Natural killer cell (primary cell): ENCODE measurements at regions not wholly inside any gene's neighbourhood (a gene's known extent, or its start where the extent isn't known, plus 50 kb on each side); places are given as distances from the start of the nearest gene placed in this dataset.
A peak's percentile ranks its signal among the peaks of the same experiment; 100 is the strongest.

ENCODE experiments used
- ATAC-seq, 3 donors: fragments of 150-1000 bp in 2 of 3; fragments of 200-7000 bp in 1 of 3; cut with Tn5 transposase; 1 replicate in 1 of 3; 2 replicates in 2 of 3; pipeline ENCODE4 v1.10.0; 2021; ENCODE audit warnings: mild to moderate bottlenecking in 2 of 3, moderate library complexity in 2 of 3
- DNase-seq, 2 donors: peaks; one replicate each; pipeline versions ENCODE4 v3.0.0 to v3.0.0-alpha.2; 2013 to 2021; ENCODE audit warnings: mixed read lengths in 1 of 2
- H3K27ac ChIP-seq: one replicate; pipeline ENCODE4 v1.5.1; 2013; ENCODE audit warnings: mild to moderate bottlenecking, low read length
- H3K27me3 ChIP-seq: one replicate; pipeline ENCODE4 v1.6.1; 2013; ENCODE audit warnings: low read length; ENCODE audit not compliant: control insufficient read depth, insufficient read depth
- H3K36me3 ChIP-seq: one replicate; pipeline ENCODE4 v1.6.1; 2013; ENCODE audit warnings: low read length; ENCODE audit not compliant: control insufficient read depth, insufficient read depth
- H3K4me1 ChIP-seq: one replicate; pipeline ENCODE4 v1.6.1; 2013; ENCODE audit warnings: low read length; ENCODE audit not compliant: control insufficient read depth, insufficient read depth
- H3K4me3 ChIP-seq: one replicate; pipeline ENCODE4 v1.5.1; 2013; ENCODE audit warnings: low read length
- H3K9me3 ChIP-seq: one replicate; pipeline ENCODE4 v1.6.1; 2013; ENCODE audit warnings: low read length; ENCODE audit not compliant: control insufficient read depth, insufficient read depth
- H3K27ac Mint-ChIP-seq, 2 donors: one replicate each; pipeline ENCODE4 v1.8.0; 2022; ENCODE audit warnings: mild to moderate bottlenecking in 2 of 2, mixed read lengths in 2 of 2, moderate library complexity in 1 of 2
- H3K27me3 Mint-ChIP-seq, 2 donors: one replicate each; pipeline ENCODE4 v1.8.0; 2022; ENCODE audit warnings: low read depth in 2 of 2, mixed read lengths in 2 of 2
- H3K36me3 Mint-ChIP-seq: one replicate; pipeline ENCODE4 v1.8.0; 2022; ENCODE audit warnings: mixed read lengths
- H3K4me1 Mint-ChIP-seq, 2 donors: one replicate each; pipeline ENCODE4 v1.8.0; 2022; ENCODE audit warnings: mixed read lengths in 2 of 2
- H3K4me3 Mint-ChIP-seq: one replicate; pipeline ENCODE4 v1.8.0; 2022; ENCODE audit warnings: mild to moderate bottlenecking, moderate library complexity, mixed read lengths
- H3K9me3 Mint-ChIP-seq, 2 donors: one replicate each; pipeline ENCODE4 v1.8.0; 2022; ENCODE audit warnings: mixed read lengths in 2 of 2
- WGBS: methylation state at CpG from one replicate; pipeline ENCODE4 v1.1.7; 2013; ENCODE audit warnings: missing lambda C conversion rate; ENCODE audit not compliant: insufficient coverage; 5-methylcytosine and 5-hydroxymethylcytosine counted together
- intact Hi-C: fragments of 100-400 bp; cut with micrococcal nuclease; formaldehyde crosslinking; loops from one replicate; pipeline ENCODE4 v1.14.2; 2022
- TF ChIP-seq, protein P1 (sequence below): fragments of 200-600 bp; IDR thresholded peaks from one replicate; pipeline ENCODE4 v1.8.0; 2022; ENCODE audit warnings: antibody characterized with exemption

- no peaks in the 10 kb centered on the region for H3K9me3 Mint-ChIP-seq
- TF ChIP-seq, protein P1, sequence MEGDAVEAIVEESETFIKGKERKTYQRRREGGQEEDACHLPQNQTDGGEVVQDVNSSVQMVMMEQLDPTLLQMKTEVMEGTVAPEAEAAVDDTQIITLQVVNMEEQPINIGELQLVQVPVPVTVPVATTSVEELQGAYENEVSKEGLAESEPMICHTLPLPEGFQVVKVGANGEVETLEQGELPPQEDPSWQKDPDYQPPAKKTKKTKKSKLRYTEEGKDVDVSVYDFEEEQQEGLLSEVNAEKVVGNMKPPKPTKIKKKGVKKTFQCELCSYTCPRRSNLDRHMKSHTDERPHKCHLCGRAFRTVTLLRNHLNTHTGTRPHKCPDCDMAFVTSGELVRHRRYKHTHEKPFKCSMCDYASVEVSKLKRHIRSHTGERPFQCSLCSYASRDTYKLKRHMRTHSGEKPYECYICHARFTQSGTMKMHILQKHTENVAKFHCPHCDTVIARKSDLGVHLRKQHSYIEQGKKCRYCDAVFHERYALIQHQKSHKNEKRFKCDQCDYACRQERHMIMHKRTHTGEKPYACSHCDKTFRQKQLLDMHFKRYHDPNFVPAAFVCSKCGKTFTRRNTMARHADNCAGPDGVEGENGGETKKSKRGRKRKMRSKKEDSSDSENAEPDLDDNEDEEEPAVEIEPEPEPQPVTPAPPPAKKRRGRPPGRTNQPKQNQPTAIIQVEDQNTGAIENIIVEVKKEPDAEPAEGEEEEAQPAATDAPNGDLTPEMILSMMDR, result no peak
- H3K4me3 ChIP-seq, result no peak overlapping the region
- intact Hi-C loops, result no loop called here
- no peaks in the 10 kb centered on the region for H3K4me1 ChIP-seq
- ATAC-seq (no peak), DNase-seq (no peak)
- H3K4me1 Mint-ChIP-seq, result no peaks in the 10 kb centered on the region
- H3K9me3 ChIP-seq, result no peaks in the 10 kb centered on the region
- H3K36me3 Mint-ChIP-seq, result peaks cover 6% of the 10 kb centered on the region
- WGBS, result 83% methylated on average over 34 of the region's 34 CpGs
- no peak overlapping the region for H3K27ac Mint-ChIP-seq
- H3K27me3 Mint-ChIP-seq, result peaks cover 10 to 21% of the 10 kb centered on the region in 2 donors
- H3K36me3 ChIP-seq, result no peaks in the 10 kb centered on the region
- H3K27ac ChIP-seq, result no peak overlapping the region
- H3K4me3 Mint-ChIP-seq, result no peak overlapping the region
- H3K27me3 ChIP-seq, result peaks cover 2% of the 10 kb centered on the region
Measured at GRCh38 chr13:53200075-53200474, 171.5 kb downstream of the OLFM4 start.

GRCh38 chr13:53200498-53201453 is 172.2 kb downstream of the OLFM4 start:
- DNase-seq, result no peak
- no peak overlapping the region for H3K27ac Mint-ChIP-seq
- peaks cover 2% of the 10 kb centered on the region for H3K27me3 ChIP-seq
- intact Hi-C loops, result no loop called here
- H3K36me3 ChIP-seq, result no peaks in the 10 kb centered on the region
- H3K27ac ChIP-seq, result no peak overlapping the region
- no peaks in the 10 kb centered on the region for H3K4me1 ChIP-seq
- ATAC-seq, result peak in 2 of 3 donors; percentile 34 to 39
- H3K4me3 ChIP-seq, result no peak overlapping the region
- H3K4me3 Mint-ChIP-seq, result no peak overlapping the region
- H3K4me1 Mint-ChIP-seq, result no peaks in the 10 kb centered on the region
- TF ChIP-seq, protein P1, result no peak
- no peaks in the 10 kb centered on the region for H3K9me3 Mint-ChIP-seq
- 21% methylated on average over 121 of the region's 121 CpGs for WGBS
- H3K27me3 Mint-ChIP-seq, result peaks cover 10 to 21% of the 10 kb centered on the region in 2 donors
- peaks cover 6% of the 10 kb centered on the region for H3K36me3 Mint-ChIP-seq
- H3K9me3 ChIP-seq, result no peaks in the 10 kb centered on the region

DNA sequence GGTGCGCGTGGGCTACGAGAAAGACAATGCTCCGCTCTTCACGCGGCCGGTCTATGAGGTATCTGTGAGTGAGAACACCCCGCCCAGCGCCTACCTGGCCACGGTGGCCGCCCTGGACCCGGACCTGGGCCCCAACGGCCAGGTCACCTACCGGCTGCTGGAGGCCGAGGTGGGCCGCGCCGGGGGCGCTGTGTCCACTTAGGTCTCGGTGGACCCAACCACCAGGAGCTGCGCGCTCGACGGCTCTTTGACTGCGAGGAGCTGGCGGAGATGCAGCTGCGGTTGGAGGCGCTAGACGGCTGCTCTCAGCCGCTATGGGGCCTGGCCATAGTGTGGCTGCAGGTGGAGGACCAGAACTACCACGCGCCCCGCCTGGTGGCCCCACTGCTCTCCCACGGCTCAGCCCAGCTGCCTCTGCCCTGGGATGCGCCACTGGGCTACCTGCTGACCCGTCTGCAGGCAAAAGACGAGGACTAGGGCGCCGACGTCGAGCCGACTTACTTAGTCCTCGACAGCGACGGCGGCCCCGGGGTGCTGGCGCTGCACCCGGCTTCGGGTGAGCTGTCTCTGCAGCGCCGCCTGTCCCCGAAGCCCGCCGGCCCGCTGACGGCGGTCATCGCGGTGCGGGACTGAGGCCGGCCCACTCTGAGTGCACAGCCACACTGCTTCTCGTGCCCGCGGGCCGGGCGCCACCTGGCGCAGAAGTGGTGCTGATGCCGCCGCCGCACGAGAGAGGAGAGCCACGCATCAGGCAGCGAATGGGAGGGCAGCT is 173.0 kb downstream of the OLFM4 start:
- H3K4me1 Mint-ChIP-seq, result no peaks in the 10 kb centered on the region
- H3K27me3 Mint-ChIP-seq, result peaks cover 10 to 21% of the 10 kb centered on the region in 2 donors
- H3K4me3 ChIP-seq, result no peak overlapping the region
- ATAC-seq, result no peak
- peaks cover 6% of the 10 kb centered on the region for H3K36me3 Mint-ChIP-seq
- no peaks in the 10 kb centered on the region for H3K9me3 Mint-ChIP-seq
- TF ChIP-seq, protein P1, result no peak
- peaks cover 2% of the 10 kb centered on the region for H3K27me3 ChIP-seq
- H3K36me3 ChIP-seq, result no peaks in the 10 kb centered on the region
- no peak overlapping the region for H3K27ac Mint-ChIP-seq
- no peak overlapping the region for H3K27ac ChIP-seq
- no peaks in the 10 kb centered on the region for H3K9me3 ChIP-seq
- H3K4me3 Mint-ChIP-seq, result no peak overlapping the region
- WGBS, result 27% methylated on average over 74 of the region's 74 CpGs
- H3K4me1 ChIP-seq, result no peaks in the 10 kb centered on the region
- intact Hi-C loops, result no loop called here
- DNase-seq, result no peak
